Loucy (cell line): ENCODE measurements at regions not wholly inside any gene's neighbourhood (a gene's known extent, or its start where the extent isn't known, plus 50 kb on each side); places are given as distances from the start of the nearest gene placed in this dataset.

ENCODE experiments used
- H2AFZ ChIP-seq: fragments of 200-600 bp; sonication (generic); 2 replicates; pipeline ENCODE4 v1.6.0; 2016; ENCODE audit warnings: antibody characterized with exemption, mild to moderate bottlenecking, low read length, moderate library complexity
- H3F3A ChIP-seq: fragments of 200-600 bp; 2 replicates; pipeline ENCODE4 v1.6.0; 2016; ENCODE audit warnings: antibody characterized with exemption, low read depth, mild to moderate bottlenecking
- H3K27me3 ChIP-seq: fragments of 200-600 bp; sonication (generic); 2 replicates; pipeline ENCODE4 v1.6.1; 2014; ENCODE audit warnings: low read length, mild to moderate bottlenecking; ENCODE audit not compliant: insufficient read depth, poor library complexity, severe bottlenecking
- H3K36me3 ChIP-seq: fragments of 200-600 bp; sonication (generic); 2 replicates; pipeline ENCODE4 v1.6.1; 2016; ENCODE audit warnings: low read length; ENCODE audit not compliant: insufficient read depth
- H3K4me1 ChIP-seq: fragments of 200-600 bp; sonication (generic); 2 replicates; pipeline ENCODE4 v1.5.1; 2014; ENCODE audit warnings: low read length, mild to moderate bottlenecking; ENCODE audit not compliant: insufficient read depth, poor library complexity, severe bottlenecking
- H3K4me2 ChIP-seq: fragments of 200-600 bp; sonication (generic); 2 replicates; pipeline ENCODE4 v1.6.0; 2014; ENCODE audit warnings: antibody characterized with exemption, low read length, low read depth, mild to moderate bottlenecking; ENCODE audit not compliant: poor library complexity, severe bottlenecking
- H3K4me3 ChIP-seq: fragments of 200-600 bp; sonication (generic); 2 replicates; pipeline ENCODE4 v1.5.1; 2014; ENCODE audit warnings: low read length, mild to moderate bottlenecking, mixed read lengths; ENCODE audit not compliant: poor library complexity, severe bottlenecking
- H3K79me2 ChIP-seq: fragments of 200-600 bp; sonication (generic); 2 replicates; pipeline ENCODE4 v1.6.1; 2014; ENCODE audit warnings: low read length; ENCODE audit not compliant: insufficient read depth
- H3K9ac ChIP-seq: fragments of 200-600 bp; sonication (generic); 2 replicates; pipeline ENCODE4 v1.6.0; 2014; ENCODE audit warnings: mild to moderate bottlenecking, low read depth, low read length, moderate library complexity; ENCODE audit not compliant: poor library complexity, severe bottlenecking
- H3K9me2 ChIP-seq: fragments of 200-600 bp; sonication (generic); replicated peaks from 2 replicates; pipeline ENCODE4 v1.6.1; 2016; ENCODE audit warnings: low read depth, low read length, mixed read lengths
- H3K9me3 ChIP-seq: fragments of 200-600 bp; sonication (generic); 2 replicates; pipeline ENCODE4 v1.6.1; 2014; ENCODE audit warnings: mild to moderate bottlenecking, antibody characterized with exemption, low read length, low read depth; ENCODE audit not compliant: insufficient read depth
- H4K20me1 ChIP-seq: fragments of 200-600 bp; sonication (generic); 2 replicates; pipeline ENCODE4 v1.6.0; 2014; ENCODE audit warnings: antibody characterized with exemption, low read length, mild to moderate bottlenecking; ENCODE audit not compliant: insufficient read depth, poor library complexity, severe bottlenecking
- EZH2phosphoT487 ChIP-seq: fragments of 200-600 bp; IDR thresholded peaks from 2 replicates; pipeline ENCODE4 v1.6.1; 2018; ENCODE audit warnings: antibody characterized with exemption, mild to moderate bottlenecking, moderate library complexity, borderline replicate concordance
- TF ChIP-seq, protein P1 (sequence below): fragments of 200-600 bp; sonication (generic); conservative IDR thresholded peaks from 2 replicates; pipeline ENCODE4 v1.5.1; 2014; ENCODE audit warnings: mild to moderate bottlenecking, antibody characterized with exemption, low read length

DNA sequence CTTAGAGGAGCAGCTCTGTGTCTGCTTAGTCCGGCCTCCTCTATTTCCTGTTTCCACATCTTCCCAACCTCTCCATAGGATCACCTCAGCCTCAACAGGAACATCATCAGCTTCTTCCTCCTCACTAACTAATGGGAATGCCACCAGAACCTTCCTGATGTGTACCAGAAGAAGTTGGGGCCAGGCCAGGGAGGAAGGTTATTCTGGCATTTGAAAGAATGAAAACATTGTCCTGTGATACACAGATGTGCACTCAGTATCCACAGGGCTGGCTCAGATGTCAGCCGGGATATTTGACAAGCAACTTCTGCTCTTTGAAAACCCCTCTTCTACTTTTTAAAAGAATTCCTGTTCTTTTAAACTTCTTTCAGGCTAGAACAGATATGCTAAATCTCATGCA lies 63.6 kb downstream of the TMEM30B start:
- H3K79me2 ChIP-seq = no peaks in the 10 kb centered on the region
- H3K36me3 ChIP-seq = no peaks in the 10 kb centered on the region
- TF ChIP-seq, protein P1, sequence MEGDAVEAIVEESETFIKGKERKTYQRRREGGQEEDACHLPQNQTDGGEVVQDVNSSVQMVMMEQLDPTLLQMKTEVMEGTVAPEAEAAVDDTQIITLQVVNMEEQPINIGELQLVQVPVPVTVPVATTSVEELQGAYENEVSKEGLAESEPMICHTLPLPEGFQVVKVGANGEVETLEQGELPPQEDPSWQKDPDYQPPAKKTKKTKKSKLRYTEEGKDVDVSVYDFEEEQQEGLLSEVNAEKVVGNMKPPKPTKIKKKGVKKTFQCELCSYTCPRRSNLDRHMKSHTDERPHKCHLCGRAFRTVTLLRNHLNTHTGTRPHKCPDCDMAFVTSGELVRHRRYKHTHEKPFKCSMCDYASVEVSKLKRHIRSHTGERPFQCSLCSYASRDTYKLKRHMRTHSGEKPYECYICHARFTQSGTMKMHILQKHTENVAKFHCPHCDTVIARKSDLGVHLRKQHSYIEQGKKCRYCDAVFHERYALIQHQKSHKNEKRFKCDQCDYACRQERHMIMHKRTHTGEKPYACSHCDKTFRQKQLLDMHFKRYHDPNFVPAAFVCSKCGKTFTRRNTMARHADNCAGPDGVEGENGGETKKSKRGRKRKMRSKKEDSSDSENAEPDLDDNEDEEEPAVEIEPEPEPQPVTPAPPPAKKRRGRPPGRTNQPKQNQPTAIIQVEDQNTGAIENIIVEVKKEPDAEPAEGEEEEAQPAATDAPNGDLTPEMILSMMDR = no peak
- no peak for TF ChIP-seq EZH2phosphoT487
- no peaks in the 10 kb centered on the region for H3K9me3 ChIP-seq
- no peak overlapping the region for H3K9ac ChIP-seq
- no peaks in the 10 kb centered on the region for H3K9me2 ChIP-seq
- no peaks in the 10 kb centered on the region for H3F3A ChIP-seq
- H3K27me3 ChIP-seq = no peaks in the 10 kb centered on the region
- no peak overlapping the region for H3K4me3 ChIP-seq
- H3K4me2 ChIP-seq = no peak overlapping the region
- H3K4me1 ChIP-seq = no peaks in the 10 kb centered on the region
- H2AFZ ChIP-seq = no peak overlapping the region
- H4K20me1 ChIP-seq = no peaks in the 10 kb centered on the region

- Histone ChIP-seq H3K27me3 (no peaks in the 10 kb centered on the region), H3K4me2 (no peak overlapping the region), H3K4me1 (no peaks in the 10 kb centered on the region), H3K79me2 (no peaks in the 10 kb centered on the region), H3F3A (no peaks in the 10 kb centered on the region), H3K9me2 (no peaks in the 10 kb centered on the region), H3K9me3 (no peaks in the 10 kb centered on the region), H3K36me3 (no peaks in the 10 kb centered on the region), H3K9ac (no peak overlapping the region), H3K4me3 (no peak overlapping the region), H4K20me1 (no peaks in the 10 kb centered on the region), H2AFZ (no peak overlapping the region)
- TF ChIP-seq, protein P1 = no peak
- no peak for TF ChIP-seq EZH2phosphoT487
Measured at GRCh38 chr14:61215222-61216020, 65.7 kb downstream of the TMEM30B start.

- Histone ChIP-seq H3K4me1 (no peaks in the 10 kb centered on the region), H3K4me3 (no peak overlapping the region), H3K27me3 (no peaks in the 10 kb centered on the region), H4K20me1 (no peaks in the 10 kb centered on the region), H3K36me3 (no peaks in the 10 kb centered on the region), H3F3A (no peaks in the 10 kb centered on the region), H3K9me3 (no peaks in the 10 kb centered on the region), H2AFZ (no peak overlapping the region), H3K9ac (no peak overlapping the region), H3K9me2 (no peaks in the 10 kb centered on the region), H3K4me2 (no peak overlapping the region), H3K79me2 (no peaks in the 10 kb centered on the region)
- TF ChIP-seq, protein P1 = no peak
- no peak for TF ChIP-seq EZH2phosphoT487
Measured at GRCh38 chr14:61213920-61214319, 67.2 kb downstream of the TMEM30B start.
